ENCODE measurements at regions not wholly inside any gene's neighbourhood (a gene's known extent, or its start where the extent isn't known, plus 50 kb on each side); places are given as distances from the start of the nearest gene placed in this dataset.

DNA sequence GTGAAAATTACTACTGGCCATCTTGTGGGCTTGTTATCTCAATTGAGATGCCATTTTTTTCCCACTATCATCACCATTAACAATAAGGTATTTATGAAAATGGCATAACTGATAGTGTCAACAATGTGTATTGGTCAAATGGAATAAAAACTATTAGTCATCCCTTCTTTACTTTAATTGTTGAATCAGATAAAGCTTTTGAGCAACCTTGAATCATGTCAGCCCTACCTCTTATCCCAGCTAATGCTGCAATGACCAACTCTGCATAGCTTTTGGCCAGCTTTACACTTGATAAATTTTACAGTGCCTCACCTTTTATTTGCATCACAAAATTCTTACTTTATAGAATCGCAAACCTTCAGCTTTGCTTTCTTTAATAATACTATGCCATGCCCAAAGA lies 784.0 kb upstream of the PRR20A start:
- no peak overlapping the region for H3K4me3 ChIP-seq (ENCODE audit: low read depth, low read length)
- TF ChIP-seq, protein P1, sequence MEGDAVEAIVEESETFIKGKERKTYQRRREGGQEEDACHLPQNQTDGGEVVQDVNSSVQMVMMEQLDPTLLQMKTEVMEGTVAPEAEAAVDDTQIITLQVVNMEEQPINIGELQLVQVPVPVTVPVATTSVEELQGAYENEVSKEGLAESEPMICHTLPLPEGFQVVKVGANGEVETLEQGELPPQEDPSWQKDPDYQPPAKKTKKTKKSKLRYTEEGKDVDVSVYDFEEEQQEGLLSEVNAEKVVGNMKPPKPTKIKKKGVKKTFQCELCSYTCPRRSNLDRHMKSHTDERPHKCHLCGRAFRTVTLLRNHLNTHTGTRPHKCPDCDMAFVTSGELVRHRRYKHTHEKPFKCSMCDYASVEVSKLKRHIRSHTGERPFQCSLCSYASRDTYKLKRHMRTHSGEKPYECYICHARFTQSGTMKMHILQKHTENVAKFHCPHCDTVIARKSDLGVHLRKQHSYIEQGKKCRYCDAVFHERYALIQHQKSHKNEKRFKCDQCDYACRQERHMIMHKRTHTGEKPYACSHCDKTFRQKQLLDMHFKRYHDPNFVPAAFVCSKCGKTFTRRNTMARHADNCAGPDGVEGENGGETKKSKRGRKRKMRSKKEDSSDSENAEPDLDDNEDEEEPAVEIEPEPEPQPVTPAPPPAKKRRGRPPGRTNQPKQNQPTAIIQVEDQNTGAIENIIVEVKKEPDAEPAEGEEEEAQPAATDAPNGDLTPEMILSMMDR (conservative IDR thresholded peaks at IDR 0.05; ENCODE audit: low read depth, low read length), result no peak
- DNase-seq (ENCODE audit: low read depth), result no peak

- TF ChIP-seq, protein P1 (conservative IDR thresholded peaks at IDR 0.05; ENCODE audit: low read depth, low read length), result no peak
- no peak overlapping the region for H3K4me3 ChIP-seq (ENCODE audit: low read depth, low read length)
- no peak for DNase-seq (ENCODE audit: low read depth)
Observed at GRCh38 chr13:56378566-56378965, 762.2 kb upstream of the PRR20A start.

GRCh38 chr13:56393549-56393948 lies 747.2 kb upstream of the PRR20A start:
- no peak overlapping the region for H3K4me3 ChIP-seq (ENCODE audit: low read depth, low read length)
- no peak for DNase-seq (ENCODE audit: low read depth)
- TF ChIP-seq, protein P1 (conservative IDR thresholded peaks at IDR 0.05; ENCODE audit: low read depth, low read length), result no peak

DNA sequence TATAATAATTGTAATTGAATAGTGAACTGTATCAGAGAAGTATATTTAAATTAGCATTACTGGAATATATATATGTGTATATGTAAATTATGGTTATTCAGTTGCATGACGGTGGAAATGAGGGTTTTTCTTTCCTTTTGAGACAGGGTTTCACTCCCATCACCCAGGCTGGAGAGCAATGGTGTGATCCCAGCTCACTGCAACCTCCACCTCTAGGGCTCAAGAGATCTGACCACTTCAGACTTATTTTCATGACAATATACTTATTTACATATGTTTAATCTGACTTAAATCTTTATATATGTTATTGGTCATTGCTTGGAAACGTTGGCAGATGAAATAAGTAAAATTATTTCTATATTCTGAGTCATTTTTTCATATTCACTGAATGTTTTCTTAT lies 744.4 kb upstream of the PRR20A start:
- no peak for DNase-seq (ENCODE audit: low read depth)
- no peak overlapping the region for H3K4me3 ChIP-seq (ENCODE audit: low read depth, low read length)
- TF ChIP-seq, protein P1 (conservative IDR thresholded peaks at IDR 0.05; ENCODE audit: low read depth, low read length), result no peak

DNA sequence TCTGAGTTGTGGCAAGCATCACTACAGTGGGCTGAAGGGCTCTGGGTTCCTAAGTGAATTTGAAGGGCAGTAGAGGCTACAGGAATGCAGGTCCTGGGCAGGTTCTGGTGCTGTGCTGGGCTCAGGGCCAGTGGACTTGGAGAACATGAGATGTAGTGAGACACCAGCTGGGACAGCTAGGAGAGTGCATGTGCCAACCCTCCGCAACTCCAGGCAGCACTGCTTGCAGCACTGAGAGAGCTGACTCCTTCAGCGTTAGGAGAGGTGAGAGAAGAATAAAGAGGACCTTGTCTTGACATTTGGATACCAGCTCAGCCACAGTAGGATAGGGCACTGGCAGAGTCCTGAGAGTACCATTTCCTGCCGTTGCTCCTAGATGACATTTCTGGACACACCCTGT lies 739.9 kb upstream of the PRR20A start:
- no peak overlapping the region for H3K4me3 ChIP-seq (ENCODE audit: low read depth, low read length)
- no peak for DNase-seq (ENCODE audit: low read depth)
- TF ChIP-seq, protein P1 (conservative IDR thresholded peaks at IDR 0.05; ENCODE audit: low read depth, low read length), result no peak

GRCh38 chr13:56412856-56413255 lies 727.9 kb upstream of the PRR20A start:
- no peak overlapping the region for H3K4me3 ChIP-seq (ENCODE audit: low read depth, low read length)
- TF ChIP-seq, protein P1 (conservative IDR thresholded peaks at IDR 0.05; ENCODE audit: low read depth, low read length), result no peak
- DNase-seq (ENCODE audit: low read depth), result no peak

DNA sequence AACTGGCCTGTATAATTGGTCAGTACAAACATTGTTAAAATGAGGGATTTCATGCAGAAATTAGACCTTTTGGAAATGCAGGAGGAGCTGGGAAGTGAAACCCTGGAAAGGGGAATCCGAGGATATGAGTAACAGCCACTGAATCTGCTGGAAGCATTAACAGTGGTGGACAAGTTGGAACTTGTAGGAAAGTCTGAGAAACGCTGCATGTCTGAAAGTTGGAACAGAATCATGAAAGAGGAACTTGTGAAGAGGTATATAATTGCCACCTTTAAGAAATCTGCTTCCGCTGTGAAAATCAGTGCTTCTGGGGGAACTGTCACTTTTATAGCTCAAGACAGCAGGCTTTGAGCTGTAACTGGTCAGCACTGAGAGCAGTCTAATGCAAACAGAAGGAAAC lies 716.5 kb upstream of the PRR20A start:
- H3K4me3 ChIP-seq (ENCODE audit: low read depth, low read length), result no peak overlapping the region
- TF ChIP-seq, protein P1 (conservative IDR thresholded peaks at IDR 0.05; ENCODE audit: low read depth, low read length), result no peak
- DNase-seq (ENCODE audit: low read depth), result no peak
